ENCODE measurements at regions not wholly inside any gene's neighbourhood (a gene's known extent, or its start where the extent isn't known, plus 50 kb on each side); places are given as distances from the start of the nearest gene placed in this dataset.
A peak's percentile ranks its signal among the peaks of the same experiment; 100 is the strongest.

DNA sequence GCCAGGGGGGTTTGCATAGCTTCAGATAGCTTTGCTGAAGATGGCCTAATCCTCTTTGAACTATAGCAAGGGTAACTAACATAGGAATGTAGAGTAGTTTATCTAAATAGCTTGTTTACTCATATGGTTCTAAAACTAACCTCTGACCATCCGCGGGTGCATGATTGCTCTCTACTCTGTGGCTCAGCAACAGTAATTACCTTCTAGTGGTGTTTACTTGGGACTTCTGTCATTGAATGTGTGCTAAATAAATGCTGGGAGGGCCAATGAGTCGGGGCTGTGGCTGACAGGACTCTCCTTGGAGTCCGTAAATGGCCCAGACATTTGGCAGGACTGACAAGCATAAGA lies 1461.9 kb downstream of the UQCRFS1 start:
- no peak overlapping the region for H3K4me3 ChIP-seq
- no peak overlapping the region for H3K27ac ChIP-seq
- DNase-seq = peak; percentile 9
- H3K27me3 ChIP-seq = no peaks in the 10 kb centered on the region
- WGBS, 2 donors = 62 to 78% methylated on average over 4 of the region's 4 CpGs
- peaks cover 0 to 11% (median 0%) of the 10 kb centered on the region in 4 donors for H3K9me3 ChIP-seq
- H3K36me3 ChIP-seq = no peaks in the 10 kb centered on the region
- intact Hi-C loops (cut with DNase I) = no loop called here
- peaks cover 0 to 18% (median 3%) of the 10 kb centered on the region in 4 donors for H3K4me1 ChIP-seq
- TF ChIP-seq EP300 (IDR thresholded peaks at IDR 0.05) = no peak
- no peak for TF ChIP-seq POLR2AphosphoS5 (IDR thresholded peaks at IDR 0.05)
- no peak for TF ChIP-seq POLR2A (IDR thresholded peaks at IDR 0.05)
- TF ChIP-seq, protein P1, sequence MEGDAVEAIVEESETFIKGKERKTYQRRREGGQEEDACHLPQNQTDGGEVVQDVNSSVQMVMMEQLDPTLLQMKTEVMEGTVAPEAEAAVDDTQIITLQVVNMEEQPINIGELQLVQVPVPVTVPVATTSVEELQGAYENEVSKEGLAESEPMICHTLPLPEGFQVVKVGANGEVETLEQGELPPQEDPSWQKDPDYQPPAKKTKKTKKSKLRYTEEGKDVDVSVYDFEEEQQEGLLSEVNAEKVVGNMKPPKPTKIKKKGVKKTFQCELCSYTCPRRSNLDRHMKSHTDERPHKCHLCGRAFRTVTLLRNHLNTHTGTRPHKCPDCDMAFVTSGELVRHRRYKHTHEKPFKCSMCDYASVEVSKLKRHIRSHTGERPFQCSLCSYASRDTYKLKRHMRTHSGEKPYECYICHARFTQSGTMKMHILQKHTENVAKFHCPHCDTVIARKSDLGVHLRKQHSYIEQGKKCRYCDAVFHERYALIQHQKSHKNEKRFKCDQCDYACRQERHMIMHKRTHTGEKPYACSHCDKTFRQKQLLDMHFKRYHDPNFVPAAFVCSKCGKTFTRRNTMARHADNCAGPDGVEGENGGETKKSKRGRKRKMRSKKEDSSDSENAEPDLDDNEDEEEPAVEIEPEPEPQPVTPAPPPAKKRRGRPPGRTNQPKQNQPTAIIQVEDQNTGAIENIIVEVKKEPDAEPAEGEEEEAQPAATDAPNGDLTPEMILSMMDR (IDR thresholded peaks at IDR 0.05) = no peak

DNA sequence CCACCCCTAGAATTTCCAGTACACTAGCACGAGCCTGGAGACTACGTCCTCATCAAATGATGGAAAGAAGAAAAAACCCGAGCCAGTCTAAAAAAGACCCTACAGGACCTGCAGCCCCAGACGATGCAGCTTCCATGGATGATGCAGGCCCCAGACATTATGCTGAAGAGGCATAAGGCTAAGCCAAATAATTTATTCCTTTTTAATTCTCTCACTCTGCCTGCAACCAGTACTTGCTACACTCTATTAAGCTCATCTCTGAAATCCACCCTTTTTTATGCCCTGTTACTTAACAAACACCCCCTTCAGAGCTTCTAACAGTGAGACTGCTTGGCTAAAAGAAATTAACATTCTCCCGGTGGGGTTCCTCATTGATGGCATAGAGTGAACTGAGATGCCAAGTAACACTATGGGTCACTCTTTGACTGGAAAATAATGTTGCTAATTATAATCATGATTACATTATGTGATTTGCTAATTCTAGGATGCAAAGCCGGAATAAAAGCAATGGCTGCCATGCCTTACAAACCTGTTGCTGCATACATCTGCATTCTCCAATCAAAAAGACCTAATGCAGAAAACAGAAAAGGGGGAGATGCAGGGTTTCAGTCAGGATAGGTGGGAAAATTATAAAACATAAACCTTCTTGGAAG lies 1462.4 kb downstream of the UQCRFS1 start:
- Histone ChIP-seq H3K4me1 (peaks cover 0 to 20% (median 3%) of the 10 kb centered on the region in 4 donors), H3K4me3 (no peak overlapping the region), H3K36me3 (no peaks in the 10 kb centered on the region), H3K27me3 (no peaks in the 10 kb centered on the region), H3K27ac (no peak overlapping the region), H3K9me3 (peaks cover 0 to 11% (median 0%) of the 10 kb centered on the region in 4 donors)
- 88 to 91% methylated on average over 6 of the region's 6 CpGs for WGBS, 2 donors
- peak; percentile 2 for DNase-seq
- TF ChIP-seq POLR2A (IDR thresholded peaks at IDR 0.05) (no peak), POLR2AphosphoS5 (IDR thresholded peaks at IDR 0.05) (no peak), EP300 (IDR thresholded peaks at IDR 0.05) (no peak)
- TF ChIP-seq, protein P1 (IDR thresholded peaks at IDR 0.05) = no peak
- intact Hi-C loops (cut with DNase I) = no loop called here

DNA sequence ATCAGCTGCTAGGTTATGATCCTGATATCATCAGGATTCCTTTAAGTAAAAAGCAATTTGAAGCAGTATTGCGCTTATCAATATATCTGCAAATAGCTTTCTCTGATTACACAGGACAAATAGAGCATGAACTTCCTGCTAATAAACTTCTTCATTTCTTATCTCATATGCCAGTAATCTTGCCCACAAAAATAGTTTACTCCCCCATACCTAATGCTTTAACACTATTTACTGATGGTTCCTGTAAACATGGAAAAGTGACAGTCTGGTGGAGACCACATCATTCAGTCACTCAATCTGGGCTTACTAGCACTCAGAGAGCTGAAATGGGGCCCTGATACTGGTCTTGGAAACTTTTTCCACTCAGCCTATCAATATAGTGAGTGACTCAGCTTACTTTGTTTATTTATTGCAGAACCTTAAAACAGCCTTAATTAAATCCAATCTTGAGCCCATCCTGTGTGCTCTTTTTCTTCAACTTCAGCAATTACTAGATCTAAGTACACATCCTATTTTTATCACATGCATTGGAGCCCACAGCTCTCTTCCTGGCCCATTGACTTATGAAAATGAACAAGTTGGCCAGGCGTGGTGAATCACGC lies 1464.3 kb downstream of the UQCRFS1 start:
- Histone ChIP-seq H3K27me3 (no peaks in the 10 kb centered on the region), H3K4me3 (no peak overlapping the region), H3K27ac (no peak overlapping the region), H3K36me3 (peaks cover 0 to 8% (median 0%) of the 10 kb centered on the region in 4 donors), H3K4me1 (peaks cover 0 to 20% (median 3%) of the 10 kb centered on the region in 4 donors), H3K9me3 (peaks cover 0 to 8% (median 0%) of the 10 kb centered on the region in 4 donors)
- intact Hi-C loops (cut with DNase I) = no loop called here
- TF ChIP-seq POLR2AphosphoS5 (IDR thresholded peaks at IDR 0.05) = no peak
- no peak for TF ChIP-seq EP300 (IDR thresholded peaks at IDR 0.05)
- no peak for TF ChIP-seq POLR2A (IDR thresholded peaks at IDR 0.05)
- TF ChIP-seq, protein P1 (IDR thresholded peaks at IDR 0.05) = no peak
- DNase-seq = no peak
- WGBS, 2 donors = 95 to 97% methylated on average over 3 of the region's 3 CpGs

GRCh38 chr19:27746691-27747380 lies 1466.1 kb downstream of the UQCRFS1 start:
- Histone ChIP-seq H3K36me3 (peaks cover 0 to 14% (median 0%) of the 10 kb centered on the region in 4 donors), H3K27ac (no peak overlapping the region), H3K4me1 (peaks cover 0 to 20% (median 3%) of the 10 kb centered on the region in 4 donors), H3K9me3 (peaks cover 0 to 3% (median 0%) of the 10 kb centered on the region in 4 donors), H3K4me3 (peak overlapping the region in 3 of 4 donors; percentile 12 to 17 (median 16)), H3K27me3 (no peaks in the 10 kb centered on the region)
- intact Hi-C loops (cut with DNase I) = no loop called here
- TF ChIP-seq, protein P1 (IDR thresholded peaks at IDR 0.05) = peak in 2 of 4 experiments; percentile 14 to 29
- no peak for TF ChIP-seq POLR2A (IDR thresholded peaks at IDR 0.05)
- no peak for TF ChIP-seq EP300 (IDR thresholded peaks at IDR 0.05)
- WGBS, 2 donors = 30 to 56% methylated on average over 28 of the region's 28 CpGs
- DNase-seq = peak; percentile 62

Measured in sigmoid colon (tissue), 6 donors.